Muscle of arm (tissue), 1 donor: ENCODE measurements at regions not wholly inside any gene's neighbourhood (a gene's known extent, or its start where the extent isn't known, plus 50 kb on each side); places are given as distances from the start of the nearest gene placed in this dataset.

Experiments
- DNase-seq: peaks from one replicate; pipeline ENCODE4 v3.0.0-alpha.2; 2013

- no peak for DNase-seq
Measured at GRCh38 chr22:27557286-27558008, 244.1 kb downstream of the MN1 start.

DNA sequence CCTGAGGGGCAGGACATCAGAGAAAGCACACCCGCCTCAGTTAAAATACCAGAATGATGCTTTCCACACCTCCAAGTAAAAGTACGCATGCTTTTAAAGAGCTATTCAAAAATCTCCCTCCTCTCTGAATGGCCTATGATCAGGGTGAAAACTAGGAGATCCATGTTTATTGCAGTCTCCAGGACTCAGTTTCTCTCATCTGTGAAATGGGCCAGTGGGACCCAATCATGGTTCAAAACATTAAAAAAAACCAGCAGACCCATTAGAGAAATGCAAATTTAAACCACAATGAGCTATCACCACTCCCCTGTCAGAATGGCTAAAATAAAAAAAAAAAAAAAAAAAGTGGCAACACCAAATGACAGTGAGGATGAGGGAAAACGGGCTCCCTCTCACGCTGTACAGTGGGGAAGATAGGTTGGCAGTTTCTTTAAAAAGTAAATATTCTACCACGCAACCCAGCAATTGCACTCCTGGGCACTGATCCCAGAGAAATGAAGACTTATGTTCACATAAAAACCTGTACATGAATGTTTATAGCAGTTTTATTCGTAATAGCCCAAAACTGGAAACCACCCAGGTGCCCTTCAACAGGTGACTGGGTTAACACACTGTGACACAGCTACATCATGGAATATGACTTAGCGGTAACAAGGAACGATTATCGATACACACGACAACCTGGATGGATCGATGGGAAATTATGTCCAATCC is 242.7 kb downstream of the MN1 start:
- no peak for DNase-seq

DNA sequence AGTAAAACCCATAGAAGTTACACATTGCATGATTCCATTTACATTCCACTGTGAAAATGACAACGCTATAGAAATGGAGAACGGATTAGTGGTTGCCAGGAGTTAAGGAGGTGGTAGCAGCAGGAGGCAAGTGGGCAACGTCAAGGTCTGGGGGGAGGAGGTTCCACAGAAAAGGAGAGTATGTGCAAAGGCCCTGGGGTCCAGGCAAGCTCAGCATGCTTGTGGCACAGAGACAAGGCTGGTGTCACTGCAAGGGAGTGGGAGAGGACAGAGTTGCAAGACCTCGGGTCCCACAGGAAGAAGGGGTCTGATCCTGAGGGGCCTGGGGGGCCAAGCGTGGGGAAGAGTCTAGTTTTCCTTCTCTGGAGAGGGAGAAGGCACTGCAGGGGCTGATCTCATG is 240.8 kb downstream of the MN1 start:
- DNase-seq: no peak

DNA sequence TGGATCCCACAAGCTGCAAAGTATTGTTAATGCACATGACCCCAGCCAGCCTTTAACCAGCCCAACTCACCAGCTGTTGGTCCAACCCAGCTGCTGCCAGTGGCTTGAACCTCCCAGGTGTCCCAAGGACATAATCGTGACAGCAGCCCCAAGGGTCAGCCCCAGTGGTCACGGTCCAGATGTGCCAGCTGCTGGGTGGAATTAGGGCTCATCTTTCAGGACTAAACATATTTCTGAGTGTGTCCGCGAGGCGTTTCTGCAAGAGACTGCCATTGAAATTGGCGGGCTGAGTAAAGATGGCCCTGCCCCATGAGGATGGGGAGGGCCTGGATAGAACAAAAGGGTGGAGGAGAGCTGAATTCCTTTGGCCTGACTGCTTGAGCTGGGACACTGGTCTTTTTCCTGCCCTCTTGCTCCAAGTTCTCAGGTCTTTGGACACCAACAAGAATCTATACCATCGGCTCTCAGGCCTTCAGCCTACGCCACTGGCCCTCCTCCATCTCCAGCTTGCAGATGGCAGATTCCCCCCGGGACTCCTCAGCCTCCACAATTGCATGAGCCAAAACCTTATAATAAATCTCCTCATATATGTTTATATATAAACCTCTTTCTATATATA is 240.2 kb downstream of the MN1 start:
- no peak for DNase-seq

GRCh38 chr22:27564806-27565205 is 236.8 kb downstream of the MN1 start:
- no peak for DNase-seq

GRCh38 chr22:27566602-27567001 is 235.0 kb downstream of the MN1 start:
- DNase-seq: no peak

DNA sequence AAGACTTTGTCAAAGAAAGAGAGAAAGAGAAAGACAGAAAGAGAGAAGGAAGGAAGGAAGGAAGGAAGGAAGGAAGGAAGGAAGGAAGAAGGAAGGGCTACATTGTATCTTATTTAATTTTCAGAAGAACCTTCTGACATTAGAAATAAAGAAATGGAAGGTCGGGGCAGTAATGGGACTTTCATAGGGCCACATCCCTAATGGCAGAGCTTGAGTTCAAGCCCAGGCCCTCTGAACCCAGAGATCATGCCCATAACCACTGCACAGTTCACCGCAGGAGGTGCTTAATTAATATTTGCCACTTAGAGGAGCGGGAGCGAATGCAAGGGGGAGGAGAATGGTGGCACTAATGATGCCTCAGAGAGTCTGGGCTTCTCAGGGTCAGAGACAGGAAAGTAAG is 233.3 kb downstream of the MN1 start:
- DNase-seq: no peak

GRCh38 chr22:27571463-27572277 is 229.9 kb downstream of the MN1 start:
- DNase-seq: no peak

DNA sequence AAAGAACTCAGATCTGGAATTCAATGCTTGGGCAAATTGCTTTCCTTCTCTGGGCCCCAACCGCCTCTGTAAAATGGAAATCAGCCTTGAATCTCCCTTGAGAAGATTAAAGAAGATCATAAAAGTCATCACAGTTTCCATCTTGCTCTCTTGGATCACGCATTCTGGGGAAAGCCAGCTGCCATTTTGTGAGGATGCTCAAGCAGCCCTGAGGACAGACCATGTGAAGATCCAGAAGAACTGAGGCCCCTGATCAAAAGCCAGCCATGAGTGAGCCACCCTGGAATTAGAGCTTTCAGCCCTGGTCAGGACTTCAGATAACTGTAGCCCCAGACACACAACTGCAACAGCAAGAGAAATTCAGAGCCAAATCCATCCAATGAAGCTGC is 229.3 kb downstream of the MN1 start:
- no peak for DNase-seq

DNA sequence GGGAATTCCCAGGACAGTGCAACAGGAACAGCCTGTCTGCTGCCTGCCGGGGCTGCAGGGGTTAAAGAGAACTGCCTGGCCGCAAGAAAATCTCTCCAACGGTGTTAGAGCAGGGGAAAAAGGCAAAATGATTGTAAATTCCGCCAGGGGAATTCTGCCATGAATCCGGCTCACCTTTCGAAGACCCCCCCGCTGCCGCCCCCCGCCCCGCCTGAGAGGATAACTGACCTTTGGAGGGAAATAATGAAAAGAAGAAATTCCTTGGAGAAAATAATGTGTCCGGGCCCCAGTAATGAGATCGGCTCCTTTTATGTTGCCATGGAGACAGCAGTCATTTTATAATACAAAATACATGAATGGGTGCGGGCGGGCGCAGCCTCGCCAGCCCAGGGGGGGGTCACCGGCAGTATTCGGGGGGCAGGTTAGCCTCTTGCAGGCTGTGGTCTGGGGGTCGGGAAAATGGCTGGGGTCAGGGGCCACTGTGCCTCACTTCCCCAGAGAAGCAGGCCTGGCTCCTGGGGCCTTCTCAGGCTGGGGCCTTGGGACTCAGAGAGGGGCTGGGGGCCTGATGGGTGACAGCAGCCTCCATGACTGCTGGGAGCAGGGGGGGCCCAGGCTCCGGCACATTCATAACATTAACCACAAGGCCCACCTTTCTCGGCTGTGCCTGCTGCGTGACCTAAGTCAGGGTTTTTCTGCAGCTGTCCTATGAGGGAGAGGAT is 228.1 kb downstream of the MN1 start:
- DNase-seq: no peak

DNA sequence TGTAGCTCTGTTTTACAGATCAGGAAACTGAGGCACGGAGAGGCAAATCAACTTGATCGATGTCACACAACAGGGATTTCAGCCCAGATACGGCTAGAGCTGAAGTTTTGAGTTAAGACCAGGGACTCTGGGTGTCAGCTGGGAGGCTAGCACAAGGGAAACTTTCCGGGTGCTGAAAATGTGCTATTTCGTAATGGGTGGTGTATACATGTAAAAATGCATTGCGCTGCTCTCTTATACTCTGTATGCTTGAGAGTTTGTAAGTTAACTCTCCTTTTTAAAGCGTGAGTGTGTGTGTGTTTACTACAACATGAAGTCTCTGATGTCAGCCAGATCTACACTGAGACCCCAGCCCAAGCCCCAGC is 227.6 kb downstream of the MN1 start:
- DNase-seq: no peak

DNA sequence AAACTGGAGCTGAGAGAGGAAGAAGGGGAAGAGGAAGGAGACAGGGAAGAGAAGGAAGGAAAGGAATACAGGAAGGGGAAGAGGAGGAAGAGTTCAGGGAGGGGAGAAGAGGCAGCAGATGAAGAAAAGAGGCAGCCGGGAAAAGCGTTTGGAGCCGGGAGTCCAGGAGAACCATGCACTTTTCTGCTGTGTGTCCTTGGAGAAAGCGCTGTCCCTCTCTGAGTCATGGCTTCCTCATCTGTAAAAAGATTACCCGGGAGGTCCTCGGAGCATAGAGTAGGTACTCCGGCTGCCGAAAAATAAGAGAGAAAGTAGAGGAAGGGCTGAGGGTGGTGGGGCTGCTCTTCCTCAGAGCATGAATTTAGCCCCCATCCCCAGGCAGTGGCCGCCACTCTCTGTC is 226.9 kb downstream of the MN1 start:
- DNase-seq: no peak

- no peak for DNase-seq
Measured at GRCh38 chr22:27575348-27575747, 226.2 kb downstream of the MN1 start.

DNA sequence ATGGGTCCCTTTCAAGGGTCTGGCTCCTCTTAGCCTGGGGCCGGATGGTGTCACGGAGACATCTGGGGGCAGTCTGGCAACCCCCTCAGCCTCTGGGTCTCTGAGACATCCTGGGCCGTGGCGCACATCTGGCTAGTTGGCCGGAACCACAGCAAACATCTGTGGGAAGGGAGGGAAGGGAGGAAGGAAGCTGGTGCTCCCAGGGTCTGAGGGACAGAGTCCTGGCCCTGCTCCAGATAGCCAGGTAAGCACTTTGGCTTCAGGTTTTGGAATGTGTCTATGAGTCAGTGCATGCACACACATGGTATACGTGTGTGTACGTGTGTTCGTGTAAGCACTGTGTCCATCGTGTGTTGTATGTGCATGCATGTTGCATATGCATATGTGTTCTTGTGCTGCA is 225.1 kb downstream of the MN1 start:
- no peak for DNase-seq

DNA sequence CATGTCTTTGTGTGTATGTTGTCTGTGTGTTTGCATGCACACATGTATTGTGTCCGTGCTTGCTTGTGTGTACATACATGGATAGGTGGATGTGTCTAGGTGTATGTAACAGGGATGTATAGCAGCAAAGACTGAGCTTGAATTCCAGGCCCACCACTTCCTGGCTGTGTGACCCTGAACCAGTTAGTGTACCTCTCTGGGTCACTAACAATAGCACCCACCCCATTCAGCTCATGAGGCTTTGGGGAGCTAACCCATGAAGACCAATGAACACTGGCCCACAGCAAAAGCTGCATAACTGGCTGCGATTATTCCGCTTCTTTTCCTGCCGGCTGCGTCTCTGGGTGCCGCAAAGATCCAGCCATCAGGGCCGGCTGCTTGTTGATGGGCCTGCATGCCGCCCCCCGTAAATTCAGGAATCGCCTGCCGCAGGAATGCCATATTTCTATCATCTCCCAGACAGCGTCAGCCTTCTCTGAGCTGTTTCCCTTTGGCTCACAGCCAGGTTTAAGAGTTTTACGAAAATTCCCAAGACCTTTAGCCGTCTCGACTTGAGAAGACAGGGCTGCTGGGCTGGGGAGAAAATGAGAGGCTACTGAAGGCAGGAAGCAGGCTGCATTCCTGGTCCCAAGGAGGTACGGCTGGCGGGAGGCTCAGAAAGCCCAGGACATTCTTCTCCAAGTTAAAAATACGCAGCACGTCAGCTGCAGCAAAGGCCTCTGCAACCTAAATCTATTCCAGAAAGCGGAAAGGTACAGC is 224.6 kb downstream of the MN1 start:
- DNase-seq: peak; percentile 69

- no peak for DNase-seq
Measured at GRCh38 chr22:27577574-27577969, 224.0 kb downstream of the MN1 start.

GRCh38 chr22:27578937-27579617 is 222.5 kb downstream of the MN1 start:
- DNase-seq: no peak

- DNase-seq: no peak
Measured at GRCh38 chr22:27580311-27580897, 221.2 kb downstream of the MN1 start.

GRCh38 chr22:27581236-27581635 is 220.3 kb downstream of the MN1 start:
- no peak for DNase-seq

DNA sequence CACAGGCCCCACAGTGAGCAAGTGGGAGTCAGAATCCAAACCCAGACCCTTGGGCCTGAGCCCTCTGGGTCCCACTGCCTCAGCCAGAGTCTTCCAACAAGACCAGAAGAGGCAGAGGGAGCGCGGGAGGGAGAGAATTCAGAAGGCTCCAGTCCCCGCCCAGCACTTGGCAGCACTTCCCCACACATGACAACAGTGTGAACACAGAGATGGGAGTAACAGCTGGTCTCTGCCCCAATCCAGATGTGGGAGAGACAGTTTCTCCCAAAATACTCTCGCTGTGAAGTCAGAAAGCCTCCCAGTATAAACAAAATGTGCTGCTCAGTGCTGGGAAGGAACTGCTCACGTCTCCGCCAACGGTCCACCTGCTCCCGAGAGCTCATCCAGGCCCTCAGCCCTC is 219.9 kb downstream of the MN1 start:
- DNase-seq: peak; percentile 97
